SK-N-SH (cell line): ENCODE measurements at regions not wholly inside any gene's neighbourhood (a gene's known extent, or its start where the extent isn't known, plus 50 kb on each side); places are given as distances from the start of the nearest gene placed in this dataset.

Source experiments
- CTCF ChIA-PET: fragments of 300-600, 350-600 bp; formaldehyde crosslinking; extraction: SDS; loops from one replicate; lab custom pipeline; 2021; lab: Yijun Ruan, JAX
- POLR2A ChIA-PET: fragments of 350-600 bp; sonication (Branson Sonifier 250); formaldehyde crosslinking; extraction: SDS; loops from one replicate; lab custom pipeline; 2020; ENCODE audit warnings: antibody characterized with exemption, inconsistent platforms; lab: Yijun Ruan, JAX
- DNase-seq: peaks from one replicate; pipeline ENCODE4 v3.0.0; 2012
- H2AFZ ChIP-seq: fragments of 200-600 bp; sonication (generic); 2 replicates; pipeline ENCODE4 v1.8.1; 2016; ENCODE audit warnings: antibody characterized with exemption, mild to moderate bottlenecking, low read depth
- H3F3A ChIP-seq: fragments of 200-600 bp; sonication (generic); replicated peaks from 2 replicates; pipeline ENCODE3; 2016; ENCODE audit warnings: antibody characterized with exemption, mild to moderate bottlenecking; ENCODE audit not compliant: insufficient read depth
- H3K27ac ChIP-seq, 2 experiments: fragments of 200-500 bp in 1 of 2; fragments of 200-600 bp in 1 of 2; sonication (Bioruptor generic) in 1 of 2; sonication (generic), shearing (Covaris generic) in 1 of 2; 2 replicates each; pipeline versions ENCODE4 v1.5.1 to v1.6.1; 2014 to 2016; ENCODE audit warnings: low read depth in 2 of 2, inconsistent platforms in 1 of 2, low read length in 1 of 2, mild to moderate bottlenecking in 1 of 2, mixed read lengths in 1 of 2
- H3K27me3 ChIP-seq: fragments of 200-600 bp; sonication (generic), shearing (Covaris generic); 2 replicates; pipeline ENCODE4 v1.6.1; 2016; ENCODE audit warnings: mixed run types; ENCODE audit not compliant: insufficient read depth
- H3K36me3 ChIP-seq, 2 experiments: fragments of 200-500 bp in 1 of 2; fragments of 200-600 bp in 1 of 2; sonication (Bioruptor generic) in 1 of 2; sonication (generic) in 1 of 2; replicated peaks in 1 of 2; 2 replicates each; pipeline versions ENCODE3 to v1.5.1; 2014 to 2016; ENCODE audit warnings: low read length in 1 of 2, mild to moderate bottlenecking in 1 of 2; ENCODE audit not compliant: insufficient read depth in 2 of 2, control insufficient read depth in 1 of 2
- H3K4me1 ChIP-seq, 2 experiments: fragments of 200-500 bp in 1 of 2; fragments of 200-600 bp in 1 of 2; sonication (Bioruptor generic) in 1 of 2; sonication (generic), shearing (Covaris generic) in 1 of 2; 2 replicates each; pipeline versions ENCODE4 v1.5.1 to v1.6.1; 2014 to 2016; ENCODE audit warnings: low read depth in 1 of 2, low read length in 1 of 2, mixed run types in 1 of 2; ENCODE audit not compliant: insufficient read depth in 2 of 2, control insufficient read depth in 1 of 2
- H3K4me2 ChIP-seq: fragments of 200-600 bp; sonication (generic), shearing (Covaris generic); 2 replicates; pipeline ENCODE4 v1.6.1; 2017; ENCODE audit warnings: mixed run types
- H3K4me3 ChIP-seq, 2 experiments: fragments of 200-500 bp in 1 of 2; fragments of 200-600 bp in 1 of 2; sonication (Bioruptor generic) in 1 of 2; sonication (generic), shearing (Covaris generic) in 1 of 2; 2 replicates each; pipeline versions ENCODE4 v1.5.1 to v1.8.1; 2014 to 2016; ENCODE audit warnings: low read depth in 2 of 2, inconsistent platforms in 1 of 2, low read length in 1 of 2, mild to moderate bottlenecking in 1 of 2, mixed read lengths in 1 of 2, moderate library complexity in 1 of 2
- H3K79me2 ChIP-seq: fragments of 200-600 bp; sonication (generic); 2 replicates; pipeline ENCODE4 v1.8.1; 2017; ENCODE audit warnings: mild to moderate bottlenecking; ENCODE audit not compliant: insufficient read depth
- H3K9ac ChIP-seq: fragments of 200-600 bp; sonication (generic); 2 replicates; pipeline ENCODE4 v1.6.1; 2017; ENCODE audit warnings: mixed run types
- H3K9me2 ChIP-seq: fragments of 200-600 bp; sonication (generic); 2 replicates; pipeline ENCODE4 v1.6.1; 2017; ENCODE audit warnings: mixed run types
- H3K9me3 ChIP-seq: fragments of 200-600 bp; sonication (generic); 2 replicates; pipeline ENCODE4 v1.6.1; 2017; ENCODE audit warnings: mixed run types, mild to moderate bottlenecking, moderate library complexity
- H4K20me1 ChIP-seq: fragments of 200-600 bp; sonication (generic); 2 replicates; pipeline ENCODE4 v1.6.1; 2017; ENCODE audit warnings: mild to moderate bottlenecking, mixed run types; ENCODE audit not compliant: insufficient read depth
- CTCF ChIP-seq: fragments of 200-600 bp; sonication (generic); IDR thresholded peaks from 2 replicates; pipeline ENCODE4 v1.6.1; 2017; ENCODE audit warnings: antibody characterized with exemption, mild to moderate bottlenecking, moderate library complexity
- ELF1 ChIP-seq: IDR thresholded peaks from 2 replicates; pipeline ENCODE4 v1.4.0; 2012
- EZH2phosphoT487 ChIP-seq: fragments of 200-600 bp; sonication (generic); IDR thresholded peaks from 2 replicates; pipeline ENCODE4 v1.6.1; 2017; ENCODE audit warnings: low read depth, mixed run types, mild to moderate bottlenecking, antibody characterized with exemption, moderate library complexity, borderline replicate concordance
- FOXJ3 ChIP-seq: sonication (generic); formaldehyde crosslinking; IDR thresholded peaks from 2 replicates; pipeline ENCODE4 v1.5.1; 2020; ENCODE audit warnings: mild to moderate bottlenecking, missing genetic modification reagents
- GATA2 ChIP-seq: sonication (generic); formaldehyde crosslinking; IDR thresholded peaks from 2 replicates; pipeline ENCODE4 v1.5.0; 2020; ENCODE audit warnings: mild to moderate bottlenecking, missing genetic modification reagents
- NFIC ChIP-seq: IDR thresholded peaks from 2 replicates; pipeline ENCODE4 v1.4.0; 2012; ENCODE audit warnings: borderline replicate concordance
- POLR2AphosphoS5 ChIP-seq: IDR thresholded peaks from 2 replicates; pipeline ENCODE4 v1.6.1; 2012; ENCODE audit warnings: low read depth, low read length
- RCOR1 ChIP-seq: fragments of 150-350 bp; IDR thresholded peaks from 2 replicates; pipeline ENCODE4 v1.6.1; 2017; ENCODE audit warnings: antibody characterized with exemption, low read length
- RFX5 ChIP-seq: IDR thresholded peaks from 2 replicates; pipeline ENCODE4 v1.6.1; 2012; ENCODE audit warnings: mild to moderate bottlenecking, improper control_type of control experiment, low read length
- RXRA ChIP-seq: IDR thresholded peaks from 2 replicates; pipeline ENCODE4 v1.4.0; 2012; ENCODE audit warnings: low read depth, mild to moderate bottlenecking, borderline replicate concordance
- TEAD4 ChIP-seq: IDR thresholded peaks from 2 replicates; pipeline ENCODE4 v1.4.0; 2012; ENCODE audit warnings: mild to moderate bottlenecking, borderline replicate concordance; ENCODE audit not compliant: insufficient read depth
- YY1 ChIP-seq: IDR thresholded peaks from 2 replicates; pipeline ENCODE4 v1.4.0; 2012; ENCODE audit warnings: low read depth, mild to moderate bottlenecking
- ZBTB33 ChIP-seq: IDR thresholded peaks from 2 replicates; pipeline ENCODE4 v1.4.0; 2012; ENCODE audit warnings: low read depth, borderline replicate concordance
- WGBS: methylation state at CpG from one replicate; pipeline ENCODE4 v1.1.6; 2017; ENCODE audit warnings: low lambda C conversion rate; 5-methylcytosine and 5-hydroxymethylcytosine counted together
- TF ChIP-seq, protein P1 (sequence below): IDR thresholded peaks from 2 replicates; pipeline ENCODE4 v1.6.1; 2012; ENCODE audit warnings: mild to moderate bottlenecking, low read depth, low read length, moderate library complexity
- TF ChIP-seq, protein P2 (sequence below): IDR thresholded peaks from 2 replicates; pipeline ENCODE4; 2012

DNA sequence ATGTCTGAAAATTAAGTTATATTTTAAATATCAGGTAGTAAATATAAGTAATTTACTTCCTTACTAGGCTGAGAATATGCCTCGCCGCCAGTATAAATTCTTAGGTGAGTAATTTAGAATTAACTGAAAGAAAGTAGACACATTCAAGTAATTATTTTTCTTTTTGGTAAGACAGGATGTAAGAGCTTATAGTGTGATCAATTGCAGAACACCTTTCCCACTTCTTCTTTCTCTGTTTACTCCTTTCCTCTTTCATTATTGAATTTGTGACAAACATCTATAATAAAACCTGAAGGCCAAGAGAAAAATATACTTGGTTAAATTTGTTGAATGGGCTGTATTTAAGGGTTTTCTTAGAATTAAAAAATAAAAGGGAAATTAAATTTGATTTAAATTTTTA is 195.1 kb upstream of the CDKN2B start:
- Histone ChIP-seq H3K79me2 (no peaks in the 10 kb centered on the region), H3K36me3 (no peaks in the 10 kb centered on the region), H3K4me2 (no peak overlapping the region), H2AFZ (no peak overlapping the region), H3K27ac (no peak overlapping the region), H4K20me1 (no peaks in the 10 kb centered on the region), H3F3A (peaks cover 6% of the 10 kb centered on the region), H3K9me2 (no peaks in the 10 kb centered on the region), H3K4me1 (peaks cover 0 to 6% of the 10 kb centered on the region in 2 experiments; a peak in 1 of 4 replicates)
- ChIA-PET POLR2A (no interaction called here), CTCF (interaction anchor here (1.9 kb wide), 1 partner anchor 40 kb away, joined by 5 read pairs; no protein-coding TSS in a partner anchor)
- no peak for DNase-seq
- WGBS, result 91% methylated on average over 2 of the region's 2 CpGs
- TF ChIP-seq YY1 (no peak), EZH2phosphoT487 (no peak), CTCF (no peak), RCOR1 (no peak), RXRA (no peak), NFIC (no peak), GATA2 (CRISPR knock-in tag) (no peak), ZBTB33 (no peak), FOXJ3 (CRISPR knock-in tag) (no peak), RFX5 (no peak), POLR2AphosphoS5 (no peak), TEAD4 (no peak), ELF1 (no peak)
- TF ChIP-seq, protein P1, sequence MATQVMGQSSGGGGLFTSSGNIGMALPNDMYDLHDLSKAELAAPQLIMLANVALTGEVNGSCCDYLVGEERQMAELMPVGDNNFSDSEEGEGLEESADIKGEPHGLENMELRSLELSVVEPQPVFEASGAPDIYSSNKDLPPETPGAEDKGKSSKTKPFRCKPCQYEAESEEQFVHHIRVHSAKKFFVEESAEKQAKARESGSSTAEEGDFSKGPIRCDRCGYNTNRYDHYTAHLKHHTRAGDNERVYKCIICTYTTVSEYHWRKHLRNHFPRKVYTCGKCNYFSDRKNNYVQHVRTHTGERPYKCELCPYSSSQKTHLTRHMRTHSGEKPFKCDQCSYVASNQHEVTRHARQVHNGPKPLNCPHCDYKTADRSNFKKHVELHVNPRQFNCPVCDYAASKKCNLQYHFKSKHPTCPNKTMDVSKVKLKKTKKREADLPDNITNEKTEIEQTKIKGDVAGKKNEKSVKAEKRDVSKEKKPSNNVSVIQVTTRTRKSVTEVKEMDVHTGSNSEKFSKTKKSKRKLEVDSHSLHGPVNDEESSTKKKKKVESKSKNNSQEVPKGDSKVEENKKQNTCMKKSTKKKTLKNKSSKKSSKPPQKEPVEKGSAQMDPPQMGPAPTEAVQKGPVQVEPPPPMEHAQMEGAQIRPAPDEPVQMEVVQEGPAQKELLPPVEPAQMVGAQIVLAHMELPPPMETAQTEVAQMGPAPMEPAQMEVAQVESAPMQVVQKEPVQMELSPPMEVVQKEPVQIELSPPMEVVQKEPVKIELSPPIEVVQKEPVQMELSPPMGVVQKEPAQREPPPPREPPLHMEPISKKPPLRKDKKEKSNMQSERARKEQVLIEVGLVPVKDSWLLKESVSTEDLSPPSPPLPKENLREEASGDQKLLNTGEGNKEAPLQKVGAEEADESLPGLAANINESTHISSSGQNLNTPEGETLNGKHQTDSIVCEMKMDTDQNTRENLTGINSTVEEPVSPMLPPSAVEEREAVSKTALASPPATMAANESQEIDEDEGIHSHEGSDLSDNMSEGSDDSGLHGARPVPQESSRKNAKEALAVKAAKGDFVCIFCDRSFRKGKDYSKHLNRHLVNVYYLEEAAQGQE, result no peak
- TF ChIP-seq, protein P2, sequence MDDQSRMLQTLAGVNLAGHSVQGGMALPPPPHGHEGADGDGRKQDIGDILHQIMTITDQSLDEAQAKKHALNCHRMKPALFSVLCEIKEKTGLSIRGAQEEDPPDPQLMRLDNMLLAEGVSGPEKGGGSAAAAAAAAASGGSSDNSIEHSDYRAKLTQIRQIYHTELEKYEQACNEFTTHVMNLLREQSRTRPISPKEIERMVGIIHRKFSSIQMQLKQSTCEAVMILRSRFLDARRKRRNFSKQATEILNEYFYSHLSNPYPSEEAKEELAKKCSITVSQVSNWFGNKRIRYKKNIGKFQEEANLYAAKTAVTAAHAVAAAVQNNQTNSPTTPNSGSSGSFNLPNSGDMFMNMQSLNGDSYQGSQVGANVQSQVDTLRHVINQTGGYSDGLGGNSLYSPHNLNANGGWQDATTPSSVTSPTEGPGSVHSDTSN, result no peak
- TF ChIP-seq, all 33 proteins: peak for 0
- Histone ChIP-seq H3K27me3 (peaks cover 5% of the 10 kb centered on the region; the same call in 1 of the 2 replicates), H3K9ac (no peak overlapping the region), H3K4me3 (no peak overlapping the region), H3K9me3 (no peaks in the 10 kb centered on the region; the same call in 1 of the 2 replicates)
